H1 (cell line): ENCODE measurements at regions not wholly inside any gene's neighbourhood (a gene's known extent, or its start where the extent isn't known, plus 50 kb on each side); places are given as distances from the start of the nearest gene placed in this dataset.

Experiments used
- EP300 ChIP-seq, 2 experiments: IDR thresholded peaks; 1 replicate in 1 of 2; 2 replicates in 1 of 2; pipeline ENCODE4 v1.6.1; 2011 to 2012; ENCODE audit warnings: low read depth in 2 of 2, low read length in 2 of 2, mild to moderate bottlenecking in 2 of 2, borderline replicate concordance in 1 of 2, inconsistent platforms in 1 of 2, moderate library complexity in 1 of 2
- HDAC2 ChIP-seq, 2 experiments: fragments of 300-600 bp in 1 of 2; sonication (generic) in 1 of 2; IDR thresholded peaks; 2 replicates each; pipeline ENCODE4 v1.6.1; 2011 to 2012; ENCODE audit warnings: low read depth in 2 of 2, low read length in 2 of 2, mild to moderate bottlenecking in 2 of 2, moderate library complexity in 2 of 2, borderline replicate concordance in 1 of 2, inconsistent platforms in 1 of 2
- HDAC6 ChIP-seq: IDR thresholded peaks from one replicate; pipeline ENCODE4 v1.7.1; 2012; ENCODE audit warnings: low read depth, mild to moderate bottlenecking, inconsistent platforms, low read length, moderate library complexity
- NANOG ChIP-seq: IDR thresholded peaks from 2 replicates; pipeline ENCODE4 v1.6.1; 2011; ENCODE audit warnings: low read length, low read depth, mild to moderate bottlenecking, inconsistent platforms; ENCODE audit not compliant: insufficient read depth, poor library complexity, severe bottlenecking
- RBBP5 ChIP-seq: IDR thresholded peaks from 2 replicates; pipeline ENCODE4 v1.7.1; 2012; ENCODE audit warnings: low read depth, mild to moderate bottlenecking, inconsistent platforms, low read length, moderate library complexity, borderline replicate concordance

GRCh38 chr10:29141761-29142160 is 147.1 kb upstream of the LYZL1 start (continued):
- TF ChIP-seq HDAC2 (IDR thresholded peaks at IDR 0.05; ENCODE audit: borderline replicate concordance in 1 of 2, low read depth in 2 of 2, low read length in 2 of 2) (no peak), NANOG (no peak), HDAC6 (no peak), RBBP5 (no peak), EP300 (IDR thresholded peaks at IDR 0.05; ENCODE audit: borderline replicate concordance in 1 of 2, low read depth in 2 of 2, low read length in 2 of 2) (no peak)
